ENCODE measurements at regions not wholly inside any gene's neighbourhood (a gene's known extent, or its start where the extent isn't known, plus 50 kb on each side); places are given as distances from the start of the nearest gene placed in this dataset.

- DNase-seq (no peak), ATAC-seq (no peak)
- Histone ChIP-seq H3K4me3 (no peak overlapping the region), H3K36me3 (no peaks in the 10 kb centered on the region), H3K27me3 (no peaks in the 10 kb centered on the region), H3K4me1 (no peaks in the 10 kb centered on the region), H3K9me3 (no peaks in the 10 kb centered on the region), H3K27ac (no peak overlapping the region)
- intact Hi-C loops (cut with DNase I) = no loop called here
- TF ChIP-seq POLR2A (IDR thresholded peaks at IDR 0.05) (no peak), CTCF (IDR thresholded peaks at IDR 0.05) (no peak)
- 92% methylated on average over 1 of the region's 1 CpG for WGBS (ENCODE audit: insufficient coverage, low coverage, low lambda C conversion rate, missing lambda C conversion rate)
These were observed 221.1 kb upstream of the NUDT12 start for GRCh38 chr5:103783669-103784068.

DNA sequence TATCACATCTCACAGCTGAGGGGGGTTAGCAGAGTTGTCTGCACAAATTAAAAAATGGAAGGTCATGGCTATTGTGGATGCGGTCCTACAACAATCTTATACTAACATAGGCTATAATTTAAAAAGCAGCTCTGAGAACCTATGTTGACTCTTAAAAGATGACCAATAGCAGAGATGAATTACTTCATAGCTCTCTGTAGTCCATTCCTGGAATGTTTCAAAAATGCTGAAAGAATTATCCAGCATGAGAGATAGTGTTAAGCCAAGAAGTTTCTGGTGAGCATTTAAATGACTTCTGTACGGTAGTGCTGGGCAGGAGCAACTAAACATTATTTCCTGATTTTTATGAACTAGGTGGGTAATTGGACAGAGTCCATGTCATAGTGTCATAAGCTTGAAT, 218.2 kb upstream of the NUDT12 start:
- intact Hi-C loops (cut with DNase I) = no loop called here
- Histone ChIP-seq H3K27ac (no peak overlapping the region), H3K36me3 (no peaks in the 10 kb centered on the region), H3K4me1 (no peaks in the 10 kb centered on the region), H3K4me3 (no peak overlapping the region), H3K27me3 (no peaks in the 10 kb centered on the region), H3K9me3 (no peaks in the 10 kb centered on the region)
- TF ChIP-seq POLR2A (IDR thresholded peaks at IDR 0.05) (no peak), CTCF (IDR thresholded peaks at IDR 0.05) (no peak)
- DNase-seq = no peak
- 67% methylated on average over 2 of the region's 2 CpGs for WGBS (ENCODE audit: insufficient coverage, low coverage, low lambda C conversion rate, missing lambda C conversion rate)
- no peak for ATAC-seq

- no peak for DNase-seq
- H3K9me3 ChIP-seq = no peaks in the 10 kb centered on the region
- H3K4me1 ChIP-seq = no peaks in the 10 kb centered on the region
- H3K27ac ChIP-seq = no peak overlapping the region
- no peaks in the 10 kb centered on the region for H3K36me3 ChIP-seq
- intact Hi-C loops (cut with DNase I) = no loop called here
- WGBS (ENCODE audit: insufficient coverage, low coverage, low lambda C conversion rate, missing lambda C conversion rate) = 41% methylated on average over 1 of the region's 1 CpG
- H3K4me3 ChIP-seq = no peak overlapping the region
- ATAC-seq = no peak
- no peaks in the 10 kb centered on the region for H3K27me3 ChIP-seq
- no peak for TF ChIP-seq POLR2A (IDR thresholded peaks at IDR 0.05)
- TF ChIP-seq CTCF (IDR thresholded peaks at IDR 0.05) = no peak
These were observed 212.1 kb upstream of the NUDT12 start for GRCh38 chr5:103774721-103775120.

GRCh38 chr5:103772248-103772647, 209.7 kb upstream of the NUDT12 start:
- no peaks in the 10 kb centered on the region for H3K36me3 ChIP-seq
- intact Hi-C loops (cut with DNase I) = no loop called here
- no peak for ATAC-seq
- no peak for DNase-seq
- no peaks in the 10 kb centered on the region for H3K27me3 ChIP-seq
- H3K9me3 ChIP-seq = no peaks in the 10 kb centered on the region
- H3K27ac ChIP-seq = no peak overlapping the region
- no peaks in the 10 kb centered on the region for H3K4me1 ChIP-seq
- no peak overlapping the region for H3K4me3 ChIP-seq
- 73% methylated on average over 2 of the region's 2 CpGs for WGBS (ENCODE audit: insufficient coverage, low coverage, low lambda C conversion rate, missing lambda C conversion rate)
- TF ChIP-seq CTCF (IDR thresholded peaks at IDR 0.05) (no peak), POLR2A (IDR thresholded peaks at IDR 0.05) (no peak)

DNA sequence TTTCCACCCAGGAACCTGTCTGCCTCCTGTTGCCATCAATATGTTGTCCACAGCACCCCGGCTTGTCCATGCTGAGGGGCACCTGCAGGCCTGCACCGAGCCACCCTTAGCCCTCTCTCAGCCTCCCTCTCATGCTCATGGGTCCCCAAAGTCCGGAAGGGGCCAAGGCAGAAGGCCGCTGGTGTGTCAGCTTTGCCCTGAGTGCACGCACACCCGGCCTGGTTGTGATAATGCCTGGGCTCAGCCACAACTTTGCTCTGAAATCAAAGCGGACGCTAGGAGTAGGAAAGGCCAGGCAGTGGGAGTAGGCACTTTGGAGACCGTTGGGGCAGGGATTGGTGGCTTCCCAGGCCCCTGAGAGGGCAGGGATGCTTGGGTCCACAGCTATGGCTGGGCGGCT, 201.8 kb upstream of the NUDT12 start:
- TF ChIP-seq CTCF (IDR thresholded peaks at IDR 0.05) (no peak), POLR2A (IDR thresholded peaks at IDR 0.05) (no peak)
- Histone ChIP-seq H3K27me3 (no peaks in the 10 kb centered on the region), H3K4me3 (no peak overlapping the region), H3K4me1 (no peaks in the 10 kb centered on the region), H3K36me3 (no peaks in the 10 kb centered on the region), H3K27ac (no peak overlapping the region), H3K9me3 (no peaks in the 10 kb centered on the region)
- 100% methylated on average over 2 of the region's 10 CpGs for WGBS (ENCODE audit: insufficient coverage, low coverage, low lambda C conversion rate, missing lambda C conversion rate)
- DNase-seq = no peak
- intact Hi-C loops (cut with DNase I) = no loop called here
- ATAC-seq = peak in 1 of 4 donors; percentile 31

Measured in right lobe of liver (tissue), 6 donors.